Skeletal muscle satellite cell (primary cell): ENCODE measurements at regions not wholly inside any gene's neighbourhood (a gene's known extent, or its start where the extent isn't known, plus 50 kb on each side); places are given as distances from the start of the nearest gene placed in this dataset.
"Not testable (repeated sequence)": the region's sequence is repeated elsewhere in the genome, so short reads cannot be mapped to it uniquely, and the experiment has no call there.

Source experiments
- H3K27me3 ChIP-seq: 2 replicates; pipeline ENCODE4 v1.7.0; 2013; ENCODE audit warnings: low read length; ENCODE audit not compliant: control insufficient read depth, insufficient read depth
- H3K36me3 ChIP-seq: 2 replicates; pipeline ENCODE4 v1.7.0; 2013; ENCODE audit warnings: mild to moderate bottlenecking, control low read depth, low read length; ENCODE audit not compliant: insufficient read depth
- H3K4me1 ChIP-seq: 2 replicates; pipeline ENCODE4 v1.7.0; 2013; ENCODE audit warnings: low read length; ENCODE audit not compliant: control insufficient read depth, insufficient read depth
- H3K4me2 ChIP-seq: 2 replicates; pipeline ENCODE4 v1.7.0; 2013; ENCODE audit warnings: mild to moderate bottlenecking, low read length
- H3K4me3 ChIP-seq: 2 replicates; pipeline ENCODE4 v1.7.0; 2013; ENCODE audit warnings: low read length
- H3K9ac ChIP-seq: 2 replicates; pipeline ENCODE4 v1.7.0; 2013; ENCODE audit warnings: mild to moderate bottlenecking, low read depth, low read length, moderate library complexity
- H3K9me3 ChIP-seq: replicated peaks from 2 replicates; pipeline ENCODE4 v1.7.0; 2013; ENCODE audit warnings: mild to moderate bottlenecking, control low read depth, low read length

- no peaks in the 10 kb centered on the region for H3K9me3 ChIP-seq
- no peak overlapping the region for H3K4me2 ChIP-seq
- H3K4me3 ChIP-seq, result no peak overlapping the region
- no peak overlapping the region for H3K9ac ChIP-seq
- no peaks in the 10 kb centered on the region for H3K27me3 ChIP-seq
- H3K4me1 ChIP-seq, result no peaks in the 10 kb centered on the region
- no peaks in the 10 kb centered on the region for H3K36me3 ChIP-seq
Measured at GRCh38 chr10:33473688-33474087, 139.2 kb upstream of the NRP1 start.

- not testable (repeated sequence) for H3K9ac ChIP-seq, H3K36me3 ChIP-seq, H3K4me3 ChIP-seq, H3K4me1 ChIP-seq, H3K9me3 ChIP-seq, H3K4me2 ChIP-seq, H3K27me3 ChIP-seq
Measured at GRCh38 chr10:33468006-33468405, 133.5 kb upstream of the NRP1 start.

GRCh38 chr10:33465747-33466146 is 131.3 kb upstream of the NRP1 start:
- Histone ChIP-seq H3K4me2 (no peak overlapping the region), H3K9ac (no peak overlapping the region), H3K9me3 (no peaks in the 10 kb centered on the region), H3K36me3 (no peaks in the 10 kb centered on the region), H3K4me3 (no peak overlapping the region), H3K27me3 (no peaks in the 10 kb centered on the region), H3K4me1 (peaks cover 6% of the 10 kb centered on the region)

- Histone ChIP-seq H3K9me3 (no peaks in the 10 kb centered on the region), H3K4me3 (no peak overlapping the region), H3K4me2 (no peak overlapping the region), H3K9ac (no peak overlapping the region), H3K36me3 (no peaks in the 10 kb centered on the region), H3K27me3 (no peaks in the 10 kb centered on the region), H3K4me1 (peaks cover 25% of the 10 kb centered on the region)
Measured at GRCh38 chr10:33463011-33463410, 128.5 kb upstream of the NRP1 start.

- no peaks in the 10 kb centered on the region for H3K36me3 ChIP-seq
- no peaks in the 10 kb centered on the region for H3K9me3 ChIP-seq
- H3K4me3 ChIP-seq, result no peak overlapping the region
- no peak overlapping the region for H3K4me2 ChIP-seq
- H3K9ac ChIP-seq, result no peak overlapping the region
- H3K4me1 ChIP-seq, result peaks cover 25% of the 10 kb centered on the region
- H3K27me3 ChIP-seq, result no peaks in the 10 kb centered on the region
Measured at GRCh38 chr10:33461295-33461640, 126.8 kb upstream of the NRP1 start.

- H3K4me2 ChIP-seq, result peak overlapping the region; percentile 6
- peaks cover 25% of the 10 kb centered on the region for H3K4me1 ChIP-seq
- no peak overlapping the region for H3K9ac ChIP-seq
- H3K9me3 ChIP-seq, result no peaks in the 10 kb centered on the region
- H3K36me3 ChIP-seq, result no peaks in the 10 kb centered on the region
- H3K4me3 ChIP-seq, result no peak overlapping the region
- no peaks in the 10 kb centered on the region for H3K27me3 ChIP-seq
Measured at GRCh38 chr10:33460505-33461294, 126.2 kb upstream of the NRP1 start.

GRCh38 chr10:33459602-33460001 is 125.1 kb upstream of the NRP1 start:
- H3K27me3 ChIP-seq, result no peaks in the 10 kb centered on the region
- no peaks in the 10 kb centered on the region for H3K9me3 ChIP-seq
- H3K36me3 ChIP-seq, result no peaks in the 10 kb centered on the region
- peak overlapping the region; percentile 42 for H3K4me2 ChIP-seq
- no peak overlapping the region for H3K4me3 ChIP-seq
- H3K9ac ChIP-seq, result no peak overlapping the region
- peaks cover 25% of the 10 kb centered on the region for H3K4me1 ChIP-seq

- peaks cover 28% of the 10 kb centered on the region for H3K4me1 ChIP-seq
- H3K4me3 ChIP-seq, result no peak overlapping the region
- no peak overlapping the region for H3K4me2 ChIP-seq
- H3K27me3 ChIP-seq, result no peaks in the 10 kb centered on the region
- no peak overlapping the region for H3K9ac ChIP-seq
- H3K36me3 ChIP-seq, result no peaks in the 10 kb centered on the region
- H3K9me3 ChIP-seq, result no peaks in the 10 kb centered on the region
Measured at GRCh38 chr10:33455029-33455428, 120.6 kb upstream of the NRP1 start.

- H3K9me3 ChIP-seq, result no peaks in the 10 kb centered on the region
- no peaks in the 10 kb centered on the region for H3K36me3 ChIP-seq
- H3K4me2 ChIP-seq, result no peak overlapping the region
- no peaks in the 10 kb centered on the region for H3K27me3 ChIP-seq
- peaks cover 23% of the 10 kb centered on the region for H3K4me1 ChIP-seq
- H3K9ac ChIP-seq, result no peak overlapping the region
- no peak overlapping the region for H3K4me3 ChIP-seq
Measured at GRCh38 chr10:33454554-33454953, 120.1 kb upstream of the NRP1 start.

- Histone ChIP-seq H3K9ac (peak overlapping the region; percentile 2), H3K9me3 (no peaks in the 10 kb centered on the region), H3K4me1 (peaks cover 17% of the 10 kb centered on the region), H3K27me3 (no peaks in the 10 kb centered on the region), H3K4me3 (peak overlapping the region; percentile 5), H3K4me2 (peak overlapping the region; percentile 47), H3K36me3 (no peaks in the 10 kb centered on the region)
Measured at GRCh38 chr10:33453081-33454025, 118.9 kb upstream of the NRP1 start.

GRCh38 chr10:33448421-33449140 is 114.1 kb upstream of the NRP1 start:
- no peaks in the 10 kb centered on the region for H3K27me3 ChIP-seq
- no peaks in the 10 kb centered on the region for H3K36me3 ChIP-seq
- H3K4me1 ChIP-seq, result peaks cover 15% of the 10 kb centered on the region
- no peaks in the 10 kb centered on the region for H3K9me3 ChIP-seq
- no peak overlapping the region for H3K4me3 ChIP-seq
- H3K4me2 ChIP-seq, result no peak overlapping the region
- no peak overlapping the region for H3K9ac ChIP-seq
